ENCODE measurements at regions not wholly inside any gene's neighbourhood (a gene's known extent, or its start where the extent isn't known, plus 50 kb on each side); places are given as distances from the start of the nearest gene placed in this dataset. TPM values are rescaled to one million over a fixed set of nuclear protein-coding genes. Genes with fewer than 3 reads are reported as not detected.

DNA sequence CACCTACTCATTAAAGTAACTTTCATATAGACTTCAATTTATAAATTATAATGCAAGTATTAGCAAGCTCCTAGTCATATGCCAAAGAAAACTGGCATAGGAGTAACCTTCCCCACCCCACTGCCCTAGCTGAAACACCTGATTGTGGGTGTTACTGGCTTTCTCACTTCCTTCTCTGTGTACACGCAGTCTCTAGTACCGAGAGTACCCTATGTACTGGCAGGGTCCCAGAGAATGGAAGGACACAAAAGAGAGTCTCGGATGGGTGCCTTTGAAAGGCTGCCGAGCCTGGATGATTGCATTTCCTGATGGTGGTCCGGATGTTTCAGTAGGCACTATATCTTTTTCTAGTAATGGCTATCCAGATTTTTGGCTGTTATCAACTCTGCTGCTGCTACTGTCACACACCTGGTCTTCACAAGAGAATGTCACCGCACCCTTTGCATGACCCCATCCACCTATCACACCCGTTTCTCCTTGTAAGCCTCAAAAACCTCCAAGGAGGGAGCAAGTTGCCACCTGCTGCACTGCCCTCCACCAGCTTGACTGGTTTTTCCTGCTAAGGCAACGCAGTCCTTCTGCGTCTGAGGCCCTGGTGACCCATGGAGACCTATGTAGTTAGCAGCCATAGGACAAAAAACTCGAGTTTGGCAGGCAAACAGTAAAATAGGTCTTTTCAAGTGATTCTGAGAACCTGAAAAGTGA, 53.8 kb upstream of the CLINT1 start:
- peak; percentile 50 for ATAC-seq (ENCODE audit: insufficient read depth, low FRiP score)
- no peak for TF ChIP-seq CTCF (IDR thresholded peaks at IDR 0.05; ENCODE audit: control extremely low read depth, extremely low read depth)
- WGBS, 2 donors: 53 to 64% methylated on average over 10 of the region's 10 CpGs
- Histone ChIP-seq H3K27me3 (ENCODE audit: control insufficient read depth in 3 of 3, insufficient read depth in 3 of 3, low read length in 2 of 3) (no peaks in the 10 kb centered on the region), H3K27ac (ENCODE audit: low read depth in 1 of 2, low read length in 1 of 2) (peak overlapping the region in 1 of 2 donors; percentile 44), H3K4me3 (no peak overlapping the region), H3K9me3 (ENCODE audit: control insufficient read depth in 4 of 4, insufficient read depth in 3 of 4, low read length in 3 of 4) (no peaks in the 10 kb centered on the region), H3K4me1 (ENCODE audit: control insufficient read depth in 5 of 5, insufficient read depth in 5 of 5, low read length in 5 of 5) (peaks cover 3 to 23% (median 18%) of the 10 kb centered on the region in 5 donors), H3K36me3 (ENCODE audit: control insufficient read depth in 4 of 4, insufficient read depth in 4 of 4, low read length in 4 of 4) (no peaks in the 10 kb centered on the region), H3K9ac (ENCODE audit: insufficient read depth in 1 of 2, low read length in 2 of 2) (no peak overlapping the region)
- DNase-seq: peak; percentile 80 to 91 (median 83)

- WGBS, 2 donors: 95 to 97% methylated on average over 12 of the region's 12 CpGs
- ATAC-seq (ENCODE audit: insufficient read depth, low FRiP score) (no peak), DNase-seq (no peak)
- Histone ChIP-seq H3K36me3 (ENCODE audit: control insufficient read depth in 4 of 4, insufficient read depth in 4 of 4, low read length in 4 of 4) (no peaks in the 10 kb centered on the region), H3K27ac (ENCODE audit: low read depth in 1 of 2, low read length in 1 of 2) (no peak overlapping the region), H3K27me3 (ENCODE audit: control insufficient read depth in 3 of 3, insufficient read depth in 3 of 3, low read length in 2 of 3) (no peaks in the 10 kb centered on the region), H3K9ac (ENCODE audit: insufficient read depth in 1 of 2, low read length in 2 of 2) (no peak overlapping the region), H3K4me1 (ENCODE audit: control insufficient read depth in 5 of 5, insufficient read depth in 5 of 5, low read length in 5 of 5) (peaks cover 3 to 16% (median 13%) of the 10 kb centered on the region in 5 donors), H3K9me3 (ENCODE audit: control insufficient read depth in 4 of 4, insufficient read depth in 3 of 4, low read length in 3 of 4) (no peaks in the 10 kb centered on the region), H3K4me3 (no peak overlapping the region)
- no peak for TF ChIP-seq CTCF (IDR thresholded peaks at IDR 0.05; ENCODE audit: control extremely low read depth, extremely low read depth)
Measured at GRCh38 chr5:157911568-157911967, 52.6 kb upstream of the CLINT1 start.

Small RNA genes lying in the stretch of these regions (small RNA-seq; reads per million reads assigned to genes)
- gene AC091979.2 (ENCODE audit: low replicate concordance) (not detected), gene RNU2-48P (ENCODE audit: low replicate concordance) (0.67 reads per million, percentile 72 among the genes with 10 or more reads in this experiment)

Data from lung (tissue), 12 donors.